ENCODE measurements at regions not wholly inside any gene's neighbourhood (a gene's known extent, or its start where the extent isn't known, plus 50 kb on each side); places are given as distances from the start of the nearest gene placed in this dataset.

- H3K9me3 ChIP-seq (replicated peaks in 1 of 3) = no peaks in the 10 kb centered on the region
- peaks cover 0 to 4% of the 10 kb centered on the region in 2 donors for H3K4me1 ChIP-seq (replicated peaks in 1 of 2)
- no peak overlapping the region for H3K27ac ChIP-seq
- TF ChIP-seq POLR2A (IDR thresholded peaks at IDR 0.05) = no peak
- no peak for TF ChIP-seq CTCF (IDR thresholded peaks at IDR 0.05)
- no peaks in the 10 kb centered on the region for H3K27me3 ChIP-seq
- H3K4me3 ChIP-seq = no peak overlapping the region
- 90 to 98% (median 91%) methylated on average over 4 to 5 of the region's 5 CpGs for WGBS, 4 donors
- intact Hi-C loops (cut with DNase I) = no loop called here
- DNase-seq = no peak
- H3K36me3 ChIP-seq (replicated peaks in 1 of 2) = no peaks in the 10 kb centered on the region
Observed at GRCh38 chr14:83969998-83970397, 1559.9 kb upstream of the FLRT2 start.

DNA sequence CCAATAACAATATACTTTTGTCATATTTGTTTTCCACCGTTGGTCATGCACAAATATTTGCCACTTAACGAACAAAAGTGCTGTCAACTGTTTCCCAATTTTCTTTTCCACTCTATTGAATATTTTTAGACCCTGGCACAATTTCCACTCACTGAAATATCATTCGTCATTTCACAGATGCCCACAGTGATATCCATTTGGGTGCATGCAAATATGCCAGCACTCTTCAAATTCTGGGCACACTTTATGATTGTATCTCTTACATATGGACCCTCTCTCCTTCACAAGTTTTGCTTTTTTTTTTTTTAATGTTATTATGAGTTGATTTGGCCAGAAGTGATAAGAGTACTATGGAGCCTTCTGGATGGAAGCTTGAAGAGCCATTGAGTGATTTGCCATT lies 1557.3 kb upstream of the FLRT2 start:
- peaks cover 4 to 14% of the 10 kb centered on the region in 2 donors for H3K4me1 ChIP-seq (replicated peaks in 1 of 2)
- no peak overlapping the region for H3K27ac ChIP-seq
- intact Hi-C loops (cut with DNase I) = no loop called here
- no peaks in the 10 kb centered on the region for H3K36me3 ChIP-seq (replicated peaks in 1 of 2)
- no peak overlapping the region for H3K4me3 ChIP-seq
- H3K9me3 ChIP-seq (replicated peaks in 1 of 3) = no peaks in the 10 kb centered on the region
- WGBS, 4 donors = 80 to 87% (median 86%) methylated on average over 3 of the region's 3 CpGs
- DNase-seq = no peak
- TF ChIP-seq POLR2A (IDR thresholded peaks at IDR 0.05) = no peak
- TF ChIP-seq CTCF (IDR thresholded peaks at IDR 0.05) = no peak
- H3K27me3 ChIP-seq = no peaks in the 10 kb centered on the region

DNA sequence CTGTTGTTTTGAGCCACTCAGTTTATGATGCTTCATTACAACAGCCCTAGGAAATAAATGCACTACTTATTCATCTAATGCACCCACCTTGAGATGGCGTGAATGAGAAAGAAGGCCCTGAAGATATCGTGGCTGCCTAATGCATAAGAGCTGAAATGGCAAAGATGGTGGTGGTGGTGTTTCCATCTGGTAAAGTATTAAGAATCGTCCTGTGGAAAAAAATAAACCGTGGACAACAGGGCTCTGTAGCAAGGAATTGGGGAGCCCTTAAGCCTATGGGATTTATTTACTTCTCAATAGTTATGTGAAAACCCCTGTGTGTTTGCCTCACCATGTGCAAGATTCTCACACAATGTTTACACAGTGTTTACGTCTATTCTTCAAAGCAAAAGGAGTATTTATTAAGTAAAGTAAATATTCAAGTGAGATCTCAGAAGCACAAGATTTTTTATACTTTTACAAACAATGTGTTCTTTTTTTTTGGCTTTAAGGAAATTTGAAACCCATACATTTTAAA lies 1555.2 kb upstream of the FLRT2 start:
- Histone ChIP-seq H3K27me3 (no peaks in the 10 kb centered on the region), H3K4me3 (no peak overlapping the region), H3K36me3 (replicated peaks in 1 of 2) (no peaks in the 10 kb centered on the region), H3K4me1 (replicated peaks in 1 of 2) (peaks cover 4 to 14% of the 10 kb centered on the region in 2 donors), H3K9me3 (replicated peaks in 1 of 3) (no peaks in the 10 kb centered on the region), H3K27ac (no peak overlapping the region)
- no peak for DNase-seq
- TF ChIP-seq CTCF (IDR thresholded peaks at IDR 0.05) (no peak), POLR2A (IDR thresholded peaks at IDR 0.05) (no peak)
- 89 to 96% (median 91%) methylated on average over 5 of the region's 5 CpGs for WGBS, 4 donors
- intact Hi-C loops (cut with DNase I) = no loop called here

DNA sequence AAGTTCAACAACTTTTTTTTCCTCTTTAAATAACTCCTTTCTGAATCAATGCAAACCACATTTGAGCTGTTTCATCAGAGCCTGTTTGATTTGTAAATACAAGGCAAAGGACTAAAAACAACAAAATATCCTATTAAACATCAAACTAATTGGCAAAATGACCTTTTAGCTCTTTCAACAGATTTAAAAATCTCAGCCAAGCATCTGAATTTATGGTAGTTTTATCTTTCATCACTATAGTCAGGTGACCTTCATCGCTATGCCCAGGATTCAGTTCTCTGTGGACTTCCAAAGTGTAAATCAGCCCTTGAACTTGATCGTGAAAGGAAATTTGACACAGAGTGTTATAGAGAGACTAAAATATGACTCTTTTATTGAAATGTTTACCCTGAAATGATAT lies 1554.5 kb upstream of the FLRT2 start:
- Histone ChIP-seq H3K4me3 (no peak overlapping the region), H3K9me3 (replicated peaks in 1 of 3) (no peaks in the 10 kb centered on the region), H3K4me1 (replicated peaks in 1 of 2) (peaks cover 4 to 14% of the 10 kb centered on the region in 2 donors), H3K36me3 (replicated peaks in 1 of 2) (no peaks in the 10 kb centered on the region), H3K27ac (peak overlapping the region in 1 of 5 donors; percentile 47), H3K27me3 (no peaks in the 10 kb centered on the region)
- no peak for TF ChIP-seq CTCF (IDR thresholded peaks at IDR 0.05)
- no peak for TF ChIP-seq POLR2A (IDR thresholded peaks at IDR 0.05)
- DNase-seq = peak in 1 of 7 donors; percentile 21
- intact Hi-C loops (cut with DNase I) = no loop called here
- 15 to 21% (median 19%) methylated on average over 2 of the region's 2 CpGs for WGBS, 4 donors
